HPDE6-E6E7 (cell line): ENCODE measurements at regions not wholly inside any gene's neighbourhood (a gene's known extent, or its start where the extent isn't known, plus 50 kb on each side); places are given as distances from the start of the nearest gene placed in this dataset.
A peak's percentile ranks its signal among the peaks of the same experiment; 100 is the strongest.

Experiments used
- DNase-seq: peaks from one replicate; pipeline ENCODE4 v3.0.0; 2011; ENCODE audit warnings: missing footprints; ENCODE audit errors: extremely low spot score

- no peak for DNase-seq
These were observed 277.0 kb downstream of the CRPPA start for GRCh38 chr7:16144361-16144760.

- DNase-seq = no peak
These were observed 283.4 kb downstream of the CRPPA start for GRCh38 chr7:16137944-16138343.

GRCh38 chr7:16136896-16137295, 284.4 kb downstream of the CRPPA start:
- no peak for DNase-seq

- no peak for DNase-seq
These were observed 285.7 kb downstream of the CRPPA start for GRCh38 chr7:16135658-16136057.

- DNase-seq = no peak
These were observed 290.9 kb downstream of the CRPPA start for GRCh38 chr7:16130111-16131110.

- peak; percentile 36 for DNase-seq
These were observed 291.8 kb downstream of the CRPPA start for GRCh38 chr7:16129431-16130110.

- DNase-seq = no peak
These were observed 298.1 kb downstream of the CRPPA start for GRCh38 chr7:16123117-16123770.

GRCh38 chr7:16121876-16122390, 299.4 kb downstream of the CRPPA start:
- no peak for DNase-seq

GRCh38 chr7:16115374-16115773, 306.0 kb downstream of the CRPPA start:
- no peak for DNase-seq

GRCh38 chr7:16114633-16115032, 306.7 kb downstream of the CRPPA start:
- no peak for DNase-seq

GRCh38 chr7:16114071-16114470, 307.3 kb downstream of the CRPPA start:
- no peak for DNase-seq

- DNase-seq = no peak
These were observed 308.3 kb downstream of the CRPPA start for GRCh38 chr7:16113058-16113457.

GRCh38 chr7:16106869-16107268, 314.5 kb downstream of the CRPPA start:
- no peak for DNase-seq

- no peak for DNase-seq
These were observed 315.0 kb downstream of the CRPPA start for GRCh38 chr7:16106300-16106699.

GRCh38 chr7:16099302-16099849, 322.0 kb downstream of the CRPPA start:
- DNase-seq = no peak

GRCh38 chr7:16098585-16099179, 322.7 kb downstream of the CRPPA start:
- DNase-seq = peak; percentile 17

GRCh38 chr7:16098058-16098457, 323.3 kb downstream of the CRPPA start:
- no peak for DNase-seq

GRCh38 chr7:16095171-16095950, 326.0 kb downstream of the CRPPA start:
- DNase-seq = no peak

GRCh38 chr7:16094651-16095050, 326.7 kb downstream of the CRPPA start:
- no peak for DNase-seq

GRCh38 chr7:16092711-16093110, 328.6 kb downstream of the CRPPA start:
- no peak for DNase-seq
